HL-60/S4 treated with retinoic acid at 250 ng/mL for 4 days and 3 days (cell line): ENCODE measurements at regions not wholly inside any gene's neighbourhood (a gene's known extent, or its start where the extent isn't known, plus 50 kb on each side); places are given as distances from the start of the nearest gene placed in this dataset.
"Not testable (repeated sequence)": the region's sequence is repeated elsewhere in the genome, so short reads cannot be mapped to it uniquely, and the experiment has no call there.

Source experiments
- in situ Hi-C: fragments of 300-500 bp; cut with MboI; formaldehyde crosslinking; loops from 2 replicates; pipeline ENCODE4 v1.7.0; 2022; ENCODE audit warnings: low sequenced_read_pairs

DNA sequence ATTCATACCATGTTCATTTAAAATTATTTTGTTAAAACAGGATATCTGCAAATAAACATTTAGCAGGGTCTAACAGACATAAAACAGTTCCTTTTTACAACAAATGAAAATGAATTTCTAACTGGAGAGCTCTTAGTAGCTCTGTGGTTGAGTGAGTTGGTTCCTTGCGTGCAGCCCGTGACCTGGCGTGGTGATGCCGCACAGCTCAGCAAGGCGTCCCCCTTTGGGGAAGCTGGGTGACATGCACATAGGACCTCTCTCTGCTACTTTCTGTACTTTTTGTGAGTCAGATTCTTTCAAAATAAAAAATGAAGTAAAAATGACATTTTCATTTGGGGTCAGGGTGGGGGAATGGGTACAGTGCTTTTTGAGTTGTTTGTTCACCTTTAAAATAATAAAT is 75.9 kb downstream of the NPIPB11 start:
- in situ Hi-C loops, result not testable (repeated sequence)

DNA sequence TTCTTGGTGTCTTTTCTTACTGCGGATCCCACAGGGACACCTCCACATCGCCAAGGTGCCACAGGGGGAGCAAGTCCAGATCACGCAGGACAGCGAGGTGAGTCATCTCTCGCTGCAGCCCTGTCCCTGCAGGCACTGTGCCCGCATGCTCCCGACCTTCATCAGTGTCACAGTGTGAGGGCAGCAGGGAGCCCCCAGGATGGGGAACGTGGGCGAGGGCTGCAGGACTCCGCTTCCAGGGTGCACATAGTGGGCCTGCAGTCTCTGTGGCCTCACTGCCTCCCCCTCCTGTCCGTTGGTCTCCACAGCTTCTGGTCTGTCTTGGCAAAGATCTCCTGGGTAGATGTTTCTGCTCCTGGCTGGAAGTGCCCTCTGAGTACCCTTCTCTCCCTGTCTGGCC is 78.0 kb downstream of the NPIPB11 start:
- in situ Hi-C loops, result not testable (repeated sequence)

DNA sequence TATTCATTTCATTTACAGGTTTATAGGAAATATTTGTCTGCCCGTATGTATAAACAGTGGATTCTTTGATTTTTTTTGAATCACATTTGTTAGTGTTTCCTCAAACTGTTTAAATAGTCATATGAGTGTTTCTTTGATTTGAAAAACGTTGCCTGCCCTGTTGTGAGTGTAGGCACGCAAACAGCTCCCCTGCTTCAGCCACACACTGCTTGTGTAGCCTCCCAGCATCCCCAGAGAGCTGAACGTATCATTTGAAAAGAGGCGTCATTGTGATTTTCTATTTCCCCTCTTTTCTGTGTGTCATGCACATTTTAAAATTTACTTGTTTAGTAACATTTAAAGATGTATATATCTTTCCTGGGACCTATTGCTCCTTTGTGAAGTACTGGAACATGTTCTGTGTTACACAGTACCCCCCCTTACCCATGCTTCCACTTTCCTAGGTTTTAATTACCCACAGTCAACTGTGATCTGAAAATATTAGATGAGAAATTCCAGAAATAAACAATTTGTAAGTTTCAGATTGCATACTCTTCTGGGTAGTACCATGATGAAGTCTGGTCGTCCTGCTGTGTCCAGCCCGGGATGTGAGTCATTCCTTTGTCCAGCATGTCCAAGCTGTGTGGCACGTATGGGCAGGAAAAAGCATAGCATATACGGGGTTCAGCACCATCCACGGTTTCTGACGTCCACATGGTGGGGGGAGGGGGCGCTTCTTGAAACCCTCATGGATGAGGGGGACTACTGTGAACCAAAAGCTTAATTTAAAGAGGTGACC is 78.7 kb downstream of the NPIPB11 start:
- in situ Hi-C loops, result not testable (repeated sequence)

DNA sequence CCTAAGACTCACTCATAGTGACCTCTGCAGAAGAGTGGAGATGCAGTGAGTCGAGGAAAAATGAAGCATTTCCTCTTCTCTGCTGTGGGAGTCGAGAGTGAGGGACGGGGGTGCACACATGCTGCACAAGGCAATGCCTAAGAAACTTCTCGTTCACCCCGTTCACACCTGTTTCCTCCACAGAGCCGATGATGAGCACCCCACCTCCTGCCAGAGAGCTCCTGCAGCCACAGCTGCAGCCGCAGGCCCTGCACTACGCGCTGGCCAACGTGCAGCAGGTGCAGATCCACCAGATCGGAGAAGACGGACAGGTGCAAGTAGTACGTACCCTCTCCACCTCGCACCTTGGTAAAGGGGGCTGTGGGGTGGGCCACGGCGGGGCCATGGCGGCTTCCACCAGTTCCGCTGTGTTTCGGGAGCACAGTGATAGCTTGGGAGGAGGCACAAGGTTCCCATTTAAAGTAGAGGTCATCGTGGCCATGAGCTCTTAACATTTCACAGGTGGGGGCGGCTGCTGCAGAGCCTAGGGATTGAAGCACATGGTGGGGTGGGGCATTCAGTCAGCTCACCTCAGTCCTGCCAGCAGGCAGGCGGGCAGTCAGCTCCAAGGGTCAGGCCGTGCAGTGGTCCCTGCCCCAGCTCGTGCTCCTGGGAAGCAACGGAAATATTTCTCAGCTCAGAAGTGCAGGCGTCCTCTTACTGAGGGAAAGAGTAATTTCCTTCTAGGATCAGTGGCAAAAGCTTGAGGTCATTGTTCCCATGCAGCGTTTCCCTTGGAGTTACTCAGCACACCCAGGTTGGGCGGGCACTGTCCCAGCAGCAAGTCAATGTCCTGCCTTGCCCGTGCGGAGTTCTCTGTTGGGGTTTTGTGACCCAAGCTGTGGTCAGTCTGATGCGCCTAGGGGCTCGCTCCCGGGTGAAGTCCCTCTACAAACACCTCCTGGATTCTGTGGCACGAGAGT is 80.1 kb downstream of the NPIPB11 start:
- in situ Hi-C loops, result not testable (repeated sequence)

DNA sequence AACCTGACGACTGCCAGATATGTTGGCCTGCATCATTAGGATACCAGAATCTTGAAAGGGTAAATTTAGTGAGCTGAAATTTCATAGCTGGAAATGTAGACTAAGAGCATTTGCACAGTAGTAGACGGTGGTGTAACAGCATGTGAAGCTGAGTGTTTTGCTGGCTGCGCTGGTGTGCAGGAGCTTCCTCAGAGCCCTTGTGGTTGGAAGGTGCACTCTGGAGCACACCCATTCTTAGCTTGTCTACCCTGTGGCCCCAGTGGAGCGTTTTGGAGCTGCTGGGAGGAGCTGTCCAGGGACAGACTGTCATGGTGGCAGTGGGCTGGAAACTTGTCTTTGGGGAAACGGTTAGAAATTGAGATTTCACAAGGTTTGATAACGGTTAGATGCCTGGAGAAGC is 82.8 kb downstream of the NPIPB11 start:
- in situ Hi-C loops, result not testable (repeated sequence)

DNA sequence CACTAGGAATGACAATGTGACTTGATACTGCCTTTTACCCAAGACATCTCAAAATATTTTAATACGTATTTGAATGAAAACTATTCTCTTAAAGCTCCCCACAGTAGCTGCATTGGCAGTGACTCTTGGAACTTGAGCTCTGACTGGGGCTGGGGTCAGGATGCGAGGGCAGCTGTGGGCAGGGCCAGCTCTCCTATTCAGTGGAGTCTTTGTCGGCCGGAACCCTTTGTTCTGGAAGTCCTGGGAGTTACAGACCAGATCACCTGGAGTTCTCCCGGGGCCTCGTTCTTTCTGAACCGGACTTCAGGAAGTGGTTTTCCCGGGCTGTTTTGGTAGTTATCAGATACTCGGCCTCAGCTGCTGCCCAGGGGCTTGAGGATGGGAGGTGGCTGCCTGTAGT is 84.9 kb downstream of the NPIPB11 start:
- in situ Hi-C loops, result no loop called here

DNA sequence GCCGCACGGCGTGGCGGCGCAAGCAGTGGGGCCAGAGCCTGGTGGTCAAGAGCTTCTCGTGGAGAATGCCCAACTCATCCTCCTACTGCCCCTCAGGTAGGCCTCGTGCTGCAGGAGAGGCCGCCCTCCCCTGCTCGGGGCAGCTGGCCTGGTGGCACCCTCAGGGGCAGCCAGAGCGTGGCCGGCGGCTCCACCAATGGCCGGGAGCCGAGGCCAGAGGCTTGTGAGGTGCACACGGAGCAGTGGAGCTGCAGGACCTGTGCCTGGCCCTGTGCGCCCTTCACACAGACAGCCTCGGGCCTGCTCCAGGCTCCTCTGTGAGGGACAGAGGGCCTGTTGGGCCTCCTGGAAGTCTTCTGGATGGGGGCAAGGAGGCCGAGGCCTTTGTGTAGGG is 85.5 kb downstream of the NPIPB11 start:
- in situ Hi-C loops, result no loop called here

DNA sequence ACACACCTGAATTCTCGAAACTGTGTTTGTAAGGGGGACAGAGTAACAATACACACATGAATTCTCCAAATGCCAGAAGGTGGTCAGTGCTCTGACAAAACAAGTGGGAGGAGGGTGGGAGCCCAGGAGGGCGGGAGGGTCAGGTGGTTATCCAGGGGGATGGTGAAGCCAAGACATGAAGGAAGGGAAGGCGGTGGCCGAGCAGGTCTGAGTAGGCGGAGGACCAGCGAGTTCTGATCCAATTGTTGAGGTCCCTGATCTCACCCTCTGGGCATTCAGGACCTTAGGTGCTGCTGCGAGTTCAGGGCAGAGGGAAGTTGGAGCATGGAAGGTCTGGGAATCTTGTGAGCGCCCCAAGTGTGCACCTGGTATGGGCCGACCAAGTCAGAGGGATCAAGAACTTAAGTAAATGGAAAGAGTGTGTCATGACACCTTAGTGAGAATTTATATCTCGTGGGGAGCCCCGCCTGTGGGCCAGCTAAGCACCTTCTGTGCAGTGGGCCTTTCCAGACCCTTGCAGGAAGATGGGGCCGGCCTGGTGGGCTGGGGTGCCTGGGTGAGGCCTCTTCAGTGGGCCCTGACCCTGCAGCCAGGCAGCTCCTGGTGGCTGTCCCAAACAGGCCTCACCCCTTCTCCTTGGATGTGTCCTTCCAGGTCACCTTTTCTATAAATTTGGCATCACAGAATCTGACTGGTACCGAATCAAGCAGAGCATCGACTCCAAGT is 86.1 kb downstream of the NPIPB11 start:
- in situ Hi-C loops, result no loop called here

DNA sequence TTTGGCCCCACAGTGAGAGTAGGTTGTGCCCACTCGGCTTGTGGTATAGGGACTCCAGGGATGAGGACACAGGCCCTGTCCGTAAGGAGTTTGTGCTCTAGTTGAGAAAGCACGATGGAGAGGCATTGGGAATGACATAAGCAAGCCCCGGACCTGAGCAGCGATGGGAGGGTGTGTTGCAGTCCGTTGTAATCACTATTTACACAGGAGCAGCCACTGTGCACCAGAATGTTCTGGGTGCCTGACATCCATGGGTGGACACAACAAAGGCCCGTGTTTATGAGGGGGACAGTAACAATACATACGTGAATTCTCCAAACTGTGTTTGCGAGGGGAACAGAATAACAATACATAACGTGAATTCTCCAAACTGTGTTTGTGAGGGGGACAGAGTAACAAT is 86.8 kb downstream of the NPIPB11 start:
- in situ Hi-C loops, result no loop called here

DNA sequence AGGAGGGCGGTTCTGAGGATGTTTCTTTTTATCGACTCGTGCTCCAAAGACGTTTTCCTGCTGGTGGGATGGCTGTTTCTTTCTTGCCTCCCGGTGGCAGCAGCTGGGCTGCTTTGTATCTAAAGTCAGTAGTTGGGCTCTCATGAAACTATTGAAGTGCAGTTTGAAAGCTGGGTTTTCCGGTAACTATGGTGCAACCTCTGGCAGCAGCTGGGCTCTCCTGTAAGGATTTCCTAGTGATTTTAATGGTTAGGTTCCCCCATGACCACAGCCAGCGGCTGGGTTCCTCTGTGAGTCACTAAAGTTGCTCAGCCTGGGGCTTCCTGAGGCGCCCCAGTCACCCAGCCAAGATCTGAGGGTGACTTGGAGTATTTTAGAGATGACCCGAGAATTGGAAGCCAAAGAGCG is 87.9 kb downstream of the NPIPB11 start:
- in situ Hi-C loops, result not testable (repeated sequence)

DNA sequence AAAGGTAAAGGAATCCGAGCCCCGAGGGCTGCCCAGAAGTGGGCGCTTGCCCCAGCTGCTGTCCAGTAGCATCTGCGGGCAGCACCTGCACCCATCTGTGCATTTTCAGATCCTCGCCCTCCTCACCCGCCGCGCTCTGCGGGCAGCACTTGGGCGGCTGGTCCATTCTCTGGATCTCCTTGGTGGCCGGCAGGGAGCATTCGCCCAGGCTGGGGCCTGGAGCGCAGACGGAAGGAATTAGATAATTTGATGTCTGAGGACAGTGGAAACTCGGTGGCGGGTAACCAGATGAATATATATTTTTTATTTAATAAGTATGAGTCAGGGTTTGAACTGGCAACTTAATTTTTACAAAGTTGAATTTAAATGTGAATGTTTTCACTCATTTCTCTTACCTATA is 88.5 kb downstream of the NPIPB11 start:
- in situ Hi-C loops, result no loop called here

DNA sequence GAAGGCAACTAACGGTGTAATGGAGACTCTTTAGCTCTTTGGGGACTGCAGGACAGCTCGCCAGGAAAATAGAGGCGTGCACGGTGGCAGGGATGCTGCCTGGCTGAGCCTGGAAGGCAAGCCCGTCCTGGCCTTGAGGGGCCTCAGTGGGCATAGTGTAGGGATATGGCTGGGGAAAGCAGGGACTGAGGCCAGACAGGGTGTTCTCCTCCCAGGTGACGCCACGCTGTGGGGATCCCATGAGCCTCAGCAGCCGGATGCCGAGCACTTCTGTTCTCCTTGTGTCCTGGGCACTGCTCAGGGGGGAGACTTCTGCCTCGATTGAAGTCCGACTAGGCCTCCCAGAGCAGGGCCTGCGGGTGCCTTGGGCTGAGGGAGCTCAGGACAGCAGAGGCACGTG is 89.2 kb downstream of the NPIPB11 start:
- in situ Hi-C loops, result no loop called here

DNA sequence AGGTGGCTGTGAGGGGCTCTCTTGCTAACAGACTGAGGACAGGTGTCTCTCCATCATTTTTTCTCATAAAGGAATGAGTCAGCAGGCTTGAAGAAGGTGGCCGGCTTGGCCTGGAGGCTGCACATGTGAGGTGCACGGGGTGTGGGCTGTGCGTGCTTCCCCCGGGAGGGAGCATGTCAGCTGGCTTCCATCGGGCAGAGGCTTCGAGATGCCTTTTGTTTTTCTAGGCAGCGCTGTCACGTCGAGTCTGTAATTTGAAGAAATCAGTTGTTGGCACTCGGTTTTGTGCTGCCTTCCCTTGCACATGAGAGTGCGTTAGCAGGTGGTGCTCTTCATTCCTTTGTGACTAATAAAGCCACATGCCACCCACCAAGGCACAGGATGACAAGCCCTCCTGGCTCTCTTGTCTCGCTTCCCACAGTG is 89.7 kb downstream of the NPIPB11 start:
- in situ Hi-C loops, result no loop called here

DNA sequence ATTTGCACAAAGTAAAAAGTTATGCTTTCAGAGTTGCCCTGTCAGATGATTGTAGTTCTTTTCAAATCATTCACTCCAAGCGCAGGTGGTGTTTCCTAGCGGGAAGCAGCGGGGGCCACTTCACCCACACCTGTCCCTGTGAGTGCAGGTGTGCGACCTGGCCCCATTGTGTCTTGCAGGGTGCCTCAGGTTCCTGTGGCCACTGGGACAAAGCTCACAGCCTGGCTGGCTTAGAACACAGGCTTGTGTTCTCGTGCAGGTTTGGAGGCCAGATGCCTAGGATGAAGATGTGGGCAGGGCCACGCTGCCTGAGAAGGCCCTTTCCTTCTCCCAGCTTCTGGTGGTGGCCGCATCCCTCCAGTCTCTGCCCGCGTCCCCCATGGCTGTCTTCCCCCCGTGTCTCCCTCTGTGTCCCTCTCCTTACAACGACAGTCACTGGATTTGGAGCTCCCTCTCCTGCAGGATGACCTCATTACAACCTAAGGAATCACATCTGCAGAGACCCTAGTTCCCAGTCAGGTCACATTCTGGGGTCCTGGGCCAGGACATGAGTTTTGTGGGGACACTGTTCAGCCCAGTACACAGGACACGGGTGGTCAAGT is 90.5 kb downstream of the NPIPB11 start:
- in situ Hi-C loops, result no loop called here

DNA sequence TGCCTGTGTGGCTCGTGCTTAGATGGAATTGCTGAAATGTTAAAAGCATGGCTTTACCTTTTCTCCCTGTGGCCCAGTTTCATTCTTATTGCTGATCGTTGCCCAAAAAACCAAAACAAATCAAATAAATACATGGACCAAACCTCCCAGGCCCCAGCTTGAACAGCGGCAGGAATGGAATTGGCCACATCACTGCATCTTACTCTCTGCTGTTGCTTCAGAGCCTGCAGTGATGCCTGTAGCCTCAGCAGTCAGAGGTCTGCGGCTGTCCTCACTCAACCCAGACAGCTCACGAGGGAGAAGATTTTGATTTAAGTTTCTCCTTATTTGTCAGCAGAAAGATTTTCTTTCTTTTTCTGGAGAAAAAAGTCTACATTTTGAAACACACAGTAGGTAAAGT is 91.5 kb downstream of the NPIPB11 start:
- in situ Hi-C loops, result no loop called here

DNA sequence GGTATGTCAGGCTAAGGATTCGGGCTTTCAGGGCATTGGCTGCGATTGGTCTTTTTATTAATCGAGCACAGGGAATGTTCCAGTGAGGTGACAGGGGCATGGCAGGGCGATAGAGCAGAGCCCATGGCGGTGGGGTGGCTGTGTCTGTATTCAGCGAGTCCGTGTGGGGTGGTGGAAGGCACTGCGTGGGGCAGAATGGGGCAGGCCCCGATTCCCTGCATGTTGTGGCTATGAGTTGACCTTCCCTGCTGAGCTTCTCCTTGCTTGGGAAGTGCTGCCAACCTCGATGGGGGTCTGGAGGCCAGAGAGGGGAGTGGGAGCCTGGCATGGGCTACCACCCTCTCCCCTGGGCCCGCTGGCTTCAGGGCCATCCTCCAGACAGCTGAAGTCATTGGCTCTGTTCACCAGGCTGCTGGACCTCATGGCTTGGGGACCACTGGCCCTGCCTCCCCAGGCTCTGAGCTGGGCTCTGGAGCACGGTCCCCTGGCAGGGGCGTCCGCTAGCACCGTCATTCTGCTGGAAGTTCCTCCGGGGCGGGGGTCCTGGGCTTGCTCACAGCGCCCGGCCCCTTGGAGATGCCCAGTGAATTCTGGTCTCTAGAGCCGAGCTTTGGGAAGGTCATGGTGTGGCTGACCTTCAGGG is 92.1 kb downstream of the NPIPB11 start:
- in situ Hi-C loops, result no loop called here

DNA sequence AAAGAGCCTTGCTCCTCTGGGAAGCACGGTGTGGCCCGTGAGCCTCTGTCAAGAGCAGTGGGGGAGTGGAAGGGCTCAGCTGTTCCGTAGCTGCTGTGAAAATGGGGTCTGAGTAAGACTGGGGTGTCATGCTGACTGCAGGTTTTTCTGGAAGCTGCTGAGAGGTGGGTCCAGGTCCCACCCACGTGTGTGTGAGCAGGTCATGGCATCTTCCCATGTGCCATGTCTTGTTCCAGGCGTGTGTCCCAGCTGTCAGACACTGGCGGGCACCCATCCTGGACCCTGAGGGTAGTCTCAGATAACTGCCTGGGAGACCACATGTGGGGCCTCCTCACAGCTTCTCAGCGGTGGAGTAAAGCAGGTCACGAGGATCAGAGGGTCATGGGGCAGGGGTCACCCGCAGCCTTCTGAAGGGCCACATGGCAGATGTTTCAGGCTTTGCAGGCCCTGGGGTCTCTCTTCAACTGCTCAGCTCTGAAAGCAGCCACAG is 92.9 kb downstream of the NPIPB11 start:
- in situ Hi-C loops, result no loop called here

DNA sequence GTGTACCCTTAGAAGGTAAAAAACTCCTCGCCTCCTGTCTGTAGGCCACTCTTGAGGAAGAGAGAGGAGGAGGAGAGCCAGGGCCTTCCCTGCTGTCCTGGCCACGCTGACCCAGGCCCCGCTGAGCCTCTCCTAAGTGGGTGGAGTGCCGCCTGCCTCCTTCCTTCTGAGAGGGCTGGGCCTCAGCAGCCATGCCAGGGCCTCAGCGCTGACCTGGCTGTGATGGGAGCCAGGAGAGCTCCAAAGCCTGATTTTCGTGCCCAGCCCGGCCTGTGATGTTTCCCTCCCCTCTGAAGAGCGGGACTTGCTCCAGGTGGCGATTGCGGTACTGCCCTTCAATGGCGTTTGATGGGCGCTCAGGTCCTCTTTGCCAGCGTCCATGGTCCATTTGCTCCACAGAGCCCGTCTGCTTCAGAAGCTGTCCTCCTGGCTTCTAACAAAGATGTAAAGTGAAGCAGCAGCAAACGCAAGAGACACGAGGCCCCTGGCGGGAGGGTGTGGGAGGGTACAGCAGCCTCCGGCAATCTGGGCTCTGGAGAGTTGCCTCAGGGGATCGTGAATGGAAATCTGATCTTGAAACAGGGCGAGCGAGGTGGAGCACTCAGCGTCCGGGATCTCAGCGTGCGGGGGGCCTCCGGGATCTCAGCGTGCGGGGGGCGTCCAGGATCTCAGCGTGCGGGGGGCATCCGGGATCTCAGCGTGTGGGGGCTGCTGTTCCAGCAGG is 93.5 kb downstream of the NPIPB11 start:
- in situ Hi-C loops, result no loop called here

DNA sequence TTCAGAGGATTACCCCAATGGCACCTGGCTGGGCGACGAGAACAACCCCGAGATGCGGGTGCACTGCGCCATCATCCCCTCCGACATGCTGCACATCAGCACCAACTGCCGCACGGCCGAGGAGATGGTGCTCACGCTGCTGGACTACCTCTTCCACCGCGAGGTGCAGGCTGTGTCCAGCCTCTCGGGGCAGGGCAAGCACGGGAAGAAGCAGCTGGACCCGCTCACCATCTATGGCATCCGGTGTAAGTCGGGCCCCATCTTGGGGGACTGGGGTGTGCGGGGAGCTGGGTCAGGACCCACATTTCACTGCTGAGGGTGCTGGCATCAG is 94.2 kb downstream of the NPIPB11 start:
- in situ Hi-C loops, result not testable (repeated sequence)
